NT2/D1 (cell line): ENCODE measurements at regions not wholly inside any gene's neighbourhood (a gene's known extent, or its start where the extent isn't known, plus 50 kb on each side); places are given as distances from the start of the nearest gene placed in this dataset.

Experiments used
- DNase-seq: peaks from one replicate; pipeline ENCODE4 v3.0.0-alpha.2; 2011; ENCODE audit warnings: low read depth, low spot score
- H3K27me3 ChIP-seq: 2 replicates; pipeline ENCODE4 v1.6.0; 2011; ENCODE audit warnings: mild to moderate bottlenecking; ENCODE audit not compliant: insufficient read length, insufficient read depth
- H3K36me3 ChIP-seq: 2 replicates; pipeline ENCODE4 v1.6.1; 2011; ENCODE audit warnings: mild to moderate bottlenecking, low read length, mixed read lengths; ENCODE audit not compliant: insufficient read depth, insufficient read length
- H3K4me1 ChIP-seq: 2 replicates; pipeline ENCODE4 v1.5.1; 2011; ENCODE audit not compliant: insufficient read depth, insufficient read length
- H3K4me3 ChIP-seq: 2 replicates; pipeline ENCODE4 v1.5.1; 2011; ENCODE audit warnings: low read depth; ENCODE audit not compliant: insufficient read length
- H3K9ac ChIP-seq: 2 replicates; pipeline ENCODE4 v1.6.0; 2011; ENCODE audit warnings: low read depth; ENCODE audit not compliant: insufficient read length
- H3K9me3 ChIP-seq: 2 replicates; pipeline ENCODE4 v1.5.1; 2011; ENCODE audit warnings: mild to moderate bottlenecking, low read length; ENCODE audit not compliant: insufficient read depth
- SUZ12 ChIP-seq: IDR thresholded peaks from 2 replicates; pipeline ENCODE4 v1.6.1; 2011; ENCODE audit not compliant: insufficient read length, insufficient read depth; ENCODE audit errors: extremely low read depth
- YY1 ChIP-seq: IDR thresholded peaks from 2 replicates; pipeline ENCODE4 v1.6.1; 2011; ENCODE audit not compliant: insufficient read length, insufficient read depth
- ZNF274 ChIP-seq: IDR thresholded peaks from 2 replicates; pipeline ENCODE4 v1.6.1; 2011; ENCODE audit warnings: mild to moderate bottlenecking, low read depth, low read length

GRCh38 chr3:130258532-130258952, 86.9 kb upstream of the COL6A5 start:
- Histone ChIP-seq H3K9ac (no peak overlapping the region), H3K27me3 (no peaks in the 10 kb centered on the region), H3K9me3 (no peaks in the 10 kb centered on the region), H3K36me3 (no peaks in the 10 kb centered on the region), H3K4me3 (no peak overlapping the region), H3K4me1 (no peaks in the 10 kb centered on the region)
- DNase-seq, result no peak
- TF ChIP-seq ZNF274, result no peak
- no peak for TF ChIP-seq YY1
- no peak for TF ChIP-seq SUZ12

- H3K4me1 ChIP-seq, result no peaks in the 10 kb centered on the region
- no peaks in the 10 kb centered on the region for H3K27me3 ChIP-seq
- H3K9ac ChIP-seq, result no peak overlapping the region
- no peaks in the 10 kb centered on the region for H3K9me3 ChIP-seq
- no peak overlapping the region for H3K4me3 ChIP-seq
- DNase-seq, result no peak
- TF ChIP-seq SUZ12, result no peak
- TF ChIP-seq YY1, result no peak
- no peak for TF ChIP-seq ZNF274
- H3K36me3 ChIP-seq, result no peaks in the 10 kb centered on the region
These were observed 86.2 kb upstream of the COL6A5 start for GRCh38 chr3:130259166-130259874.

GRCh38 chr3:130260918-130261317, 84.6 kb upstream of the COL6A5 start:
- Histone ChIP-seq H3K4me1 (no peaks in the 10 kb centered on the region), H3K4me3 (no peak overlapping the region), H3K9ac (no peak overlapping the region), H3K9me3 (no peaks in the 10 kb centered on the region), H3K27me3 (no peaks in the 10 kb centered on the region), H3K36me3 (no peaks in the 10 kb centered on the region)
- TF ChIP-seq SUZ12 (no peak), ZNF274 (no peak), YY1 (no peak)
- no peak for DNase-seq

- TF ChIP-seq YY1 (no peak), ZNF274 (no peak), SUZ12 (no peak)
- Histone ChIP-seq H3K36me3 (no peaks in the 10 kb centered on the region), H3K4me3 (no peak overlapping the region), H3K9me3 (no peaks in the 10 kb centered on the region), H3K4me1 (no peaks in the 10 kb centered on the region), H3K27me3 (no peaks in the 10 kb centered on the region), H3K9ac (no peak overlapping the region)
- DNase-seq, result no peak
These were observed 81.8 kb upstream of the COL6A5 start for GRCh38 chr3:130263708-130264107.

- H3K36me3 ChIP-seq, result no peaks in the 10 kb centered on the region
- TF ChIP-seq ZNF274, result no peak
- no peak for TF ChIP-seq SUZ12
- no peak for TF ChIP-seq YY1
- no peak overlapping the region for H3K9ac ChIP-seq
- no peaks in the 10 kb centered on the region for H3K9me3 ChIP-seq
- no peak for DNase-seq
- H3K27me3 ChIP-seq, result no peaks in the 10 kb centered on the region
- H3K4me3 ChIP-seq, result no peak overlapping the region
- H3K4me1 ChIP-seq, result no peaks in the 10 kb centered on the region
These were observed 78.7 kb upstream of the COL6A5 start for GRCh38 chr3:130266817-130267216.

GRCh38 chr3:130276203-130276803, 69.2 kb upstream of the COL6A5 start:
- TF ChIP-seq YY1 (no peak), SUZ12 (no peak)
- no peaks in the 10 kb centered on the region for H3K4me1 ChIP-seq

GRCh38 chr3:130288670-130289069, 56.8 kb upstream of the COL6A5 start:
- no peaks in the 10 kb centered on the region for H3K4me1 ChIP-seq
- H3K36me3 ChIP-seq, result no peaks in the 10 kb centered on the region
- no peak for DNase-seq
- no peak for TF ChIP-seq SUZ12
- TF ChIP-seq YY1, result no peak
- TF ChIP-seq ZNF274, result no peak
- H3K27me3 ChIP-seq, result no peaks in the 10 kb centered on the region
- no peak overlapping the region for H3K9ac ChIP-seq
- H3K9me3 ChIP-seq, result no peaks in the 10 kb centered on the region
- no peak overlapping the region for H3K4me3 ChIP-seq

More at GRCh38 chr3:130276203-130276803, 69.2 kb upstream of the COL6A5 start:
- Histone ChIP-seq H3K27me3 (no peaks in the 10 kb centered on the region), H3K9me3 (peaks cover 12% of the 10 kb centered on the region), H3K4me3 (no peak overlapping the region), H3K36me3 (no peaks in the 10 kb centered on the region), H3K9ac (no peak overlapping the region)
- peak; percentile 39 for DNase-seq
